CD14-positive monocyte (primary cell): ENCODE measurements at regions not wholly inside any gene's neighbourhood (a gene's known extent, or its start where the extent isn't known, plus 50 kb on each side); places are given as distances from the start of the nearest gene placed in this dataset.

ENCODE experiments used
- DNase-seq, 3 donors: peaks; one replicate each; pipeline ENCODE4 v3.0.0-alpha.2; 2011 to 2022
- H2AFZ ChIP-seq: 2 replicates; pipeline ENCODE4 v1.6.0; 2012; ENCODE audit warnings: mild to moderate bottlenecking, low read depth, low read length, inconsistent platforms; ENCODE audit not compliant: insufficient read depth, poor library complexity, severe bottlenecking
- H3K27ac ChIP-seq, 2 donors: 1 replicate in 1 of 2; 2 replicates in 1 of 2; pipeline ENCODE4 v1.5.1; 2012 to 2013; ENCODE audit warnings: low read length in 2 of 2, control low read depth in 1 of 2, inconsistent platforms in 1 of 2, low read depth in 1 of 2, mild to moderate bottlenecking in 1 of 2
- H3K27me3 ChIP-seq, 2 donors: one replicate each; pipeline versions ENCODE4 v1.6.0 to v1.6.1; 2011 to 2013; ENCODE audit warnings: low read length in 2 of 2; ENCODE audit not compliant: control insufficient read depth in 2 of 2, insufficient read depth in 2 of 2
- H3K36me3 ChIP-seq, 2 donors: replicated peaks in 1 of 2; 1 replicate in 1 of 2; 2 replicates in 1 of 2; pipeline versions ENCODE4 v1.5.1 to v1.6.1; 2012 to 2013; ENCODE audit warnings: low read length in 2 of 2, control low read depth in 1 of 2, inconsistent platforms in 1 of 2, mild to moderate bottlenecking in 1 of 2; ENCODE audit not compliant: insufficient read depth in 2 of 2, control insufficient read depth in 1 of 2
- H3K4me1 ChIP-seq, 2 donors: 1 replicate in 1 of 2; 2 replicates in 1 of 2; pipeline versions ENCODE4 v1.5.1 to v1.6.1; 2012 to 2013; ENCODE audit warnings: low read length in 2 of 2, control low read depth in 1 of 2, inconsistent platforms in 1 of 2, mild to moderate bottlenecking in 1 of 2, moderate library complexity in 1 of 2; ENCODE audit not compliant: insufficient read depth in 2 of 2, control insufficient read depth in 1 of 2
- H3K4me2 ChIP-seq: replicated peaks from 2 replicates; pipeline ENCODE3; 2012; ENCODE audit warnings: low read length, moderate library complexity, mild to moderate bottlenecking; ENCODE audit not compliant: poor library complexity, severe bottlenecking; ENCODE audit errors: extremely low read depth
- H3K4me3 ChIP-seq, 3 experiments: fragments of 200-600 bp in 1 of 3; sonication (generic) in 1 of 3; replicated peaks in 1 of 3; 1 replicate in 2 of 3; 2 replicates in 1 of 3; pipeline ENCODE4 v1.5.1; 2011 to 2013; ENCODE audit warnings: low read length in 3 of 3, mild to moderate bottlenecking in 3 of 3, control low read depth in 2 of 3, low read depth in 2 of 3, inconsistent platforms in 1 of 3, moderate library complexity in 1 of 3
- H3K79me2 ChIP-seq: 2 replicates; pipeline ENCODE4 v1.6.0; 2012; ENCODE audit warnings: mild to moderate bottlenecking, control low read depth, inconsistent platforms, low read length, moderate library complexity; ENCODE audit not compliant: insufficient read depth
- H3K9ac ChIP-seq: 2 replicates; pipeline ENCODE4 v1.6.0; 2017; ENCODE audit warnings: low read length, mild to moderate bottlenecking; ENCODE audit not compliant: insufficient read depth, poor library complexity, severe bottlenecking
- H3K9me3 ChIP-seq, 2 donors: replicated peaks in 1 of 2; 1 replicate in 1 of 2; 2 replicates in 1 of 2; pipeline versions ENCODE4 v1.5.1 to v1.6.1; 2012 to 2013; ENCODE audit warnings: low read length in 2 of 2, control low read depth in 1 of 2; ENCODE audit not compliant: control insufficient read depth in 1 of 2, insufficient read depth in 1 of 2
- H4K20me1 ChIP-seq: 2 replicates; pipeline ENCODE4 v1.6.0; 2012; ENCODE audit warnings: mild to moderate bottlenecking, low read length, control low read depth, moderate library complexity; ENCODE audit not compliant: insufficient read depth
- H3K27ac Mint-ChIP-seq, 7 donors: one replicate each; pipeline ENCODE4 v1.8.0; 2020; ENCODE audit warnings: mild to moderate bottlenecking in 7 of 7, mixed read lengths in 7 of 7, moderate library complexity in 6 of 7, inconsistent platforms in 2 of 7
- H3K27me3 Mint-ChIP-seq, 3 donors: one replicate each; pipeline ENCODE4 v1.8.0; 2021 to 2022; ENCODE audit warnings: low read depth in 3 of 3, mild to moderate bottlenecking in 3 of 3, mixed read lengths in 3 of 3, moderate library complexity in 3 of 3, inconsistent platforms in 1 of 3
- H3K36me3 Mint-ChIP-seq, 2 donors: one replicate each; pipeline ENCODE4 v1.8.0; 2020; ENCODE audit warnings: mixed read lengths in 2 of 2, inconsistent platforms in 1 of 2, mild to moderate bottlenecking in 1 of 2
- H3K4me1 Mint-ChIP-seq: one replicate; pipeline ENCODE4 v1.8.0; 2020; ENCODE audit warnings: mild to moderate bottlenecking, mixed read lengths
- H3K4me3 Mint-ChIP-seq, 2 donors: one replicate each; pipeline ENCODE4 v1.8.0; 2020; ENCODE audit warnings: mild to moderate bottlenecking in 2 of 2, mixed read lengths in 2 of 2, moderate library complexity in 1 of 2
- H3K9me3 Mint-ChIP-seq, 7 donors: one replicate each; pipeline ENCODE4 v1.8.0; 2020 to 2022; ENCODE audit warnings: mixed read lengths in 7 of 7, mild to moderate bottlenecking in 6 of 7, moderate library complexity in 6 of 7, inconsistent platforms in 2 of 7
- WGBS: methylation state at CpG from one replicate; pipeline ENCODE4 v1.1.5; 2013; ENCODE audit warnings: missing lambda C conversion rate; ENCODE audit not compliant: insufficient coverage; 5-methylcytosine and 5-hydroxymethylcytosine counted together
- intact Hi-C, 2 donors: fragments of 100-400 bp; cut with micrococcal nuclease; formaldehyde crosslinking; loops; one replicate each; pipeline versions ENCODE4 v1.15.0 to v1.15.1; 2023
- TF ChIP-seq, protein P1 (sequence below): fragments of 200-600 bp; IDR thresholded peaks from one replicate; pipeline ENCODE4 v1.8.0; 2022; ENCODE audit warnings: antibody characterized with exemption, mild to moderate bottlenecking

DNA sequence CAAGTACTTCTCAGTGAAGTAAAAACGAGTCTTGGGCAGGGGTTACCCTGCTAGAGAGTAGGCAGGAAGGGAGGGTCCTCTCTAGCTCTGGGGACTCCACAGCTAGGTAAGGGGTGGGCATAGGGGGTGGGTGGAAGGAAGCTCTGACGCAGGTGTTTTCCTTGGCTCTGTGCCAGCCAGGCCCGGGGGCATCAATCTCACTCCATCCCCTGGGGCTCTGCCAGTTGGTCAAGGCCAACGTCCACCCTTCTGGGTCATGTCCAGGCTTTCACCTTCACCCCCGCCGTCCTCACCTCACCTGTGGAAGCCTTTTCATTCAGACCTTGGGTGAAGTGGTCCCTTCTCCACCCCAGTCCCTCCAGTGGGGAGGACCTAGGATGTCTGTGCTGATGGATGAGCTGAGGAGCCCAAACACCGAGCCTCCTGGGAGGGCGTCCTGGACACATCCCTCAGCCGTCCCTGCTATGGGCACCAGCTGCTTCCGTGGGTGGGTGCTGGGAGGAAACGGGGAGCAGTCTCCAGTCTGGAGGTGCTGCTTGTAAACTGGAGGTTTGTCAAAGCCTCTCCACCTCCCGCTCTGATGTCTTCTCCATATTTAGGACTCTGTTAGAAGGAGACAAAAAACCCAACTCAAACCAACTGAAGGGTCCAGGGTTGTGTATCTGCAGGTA is 71.5 kb upstream of the SFSWAP start:
- Histone ChIP-seq H2AFZ (no peak overlapping the region), H3K4me1 (no peaks in the 10 kb centered on the region), H3K4me3 (no peak overlapping the region), H3K27me3 (peaks cover 0 to 4% of the 10 kb centered on the region in 2 donors), H3K79me2 (no peaks in the 10 kb centered on the region), H3K9ac (no peak overlapping the region), H3K36me3 (no peaks in the 10 kb centered on the region), H3K9me3 (peaks cover 0 to 3% of the 10 kb centered on the region in 2 donors), H3K4me2 (no peak overlapping the region), H4K20me1 (no peaks in the 10 kb centered on the region), H3K27ac (no peak overlapping the region)
- Mint-ChIP-seq H3K4me1 (no peaks in the 10 kb centered on the region), H3K27ac (no peak overlapping the region), H3K9me3 (peaks cover 0 to 4% (median 0%) of the 10 kb centered on the region in 7 donors), H3K36me3 (no peaks in the 10 kb centered on the region), H3K27me3 (peaks cover 17 to 32% (median 22%) of the 10 kb centered on the region in 3 donors), H3K4me3 (no peak overlapping the region)
- no peak for DNase-seq
- WGBS, result 73% methylated on average over 2 of the region's 12 CpGs
- intact Hi-C loops, result no loop called here
- TF ChIP-seq, protein P1, sequence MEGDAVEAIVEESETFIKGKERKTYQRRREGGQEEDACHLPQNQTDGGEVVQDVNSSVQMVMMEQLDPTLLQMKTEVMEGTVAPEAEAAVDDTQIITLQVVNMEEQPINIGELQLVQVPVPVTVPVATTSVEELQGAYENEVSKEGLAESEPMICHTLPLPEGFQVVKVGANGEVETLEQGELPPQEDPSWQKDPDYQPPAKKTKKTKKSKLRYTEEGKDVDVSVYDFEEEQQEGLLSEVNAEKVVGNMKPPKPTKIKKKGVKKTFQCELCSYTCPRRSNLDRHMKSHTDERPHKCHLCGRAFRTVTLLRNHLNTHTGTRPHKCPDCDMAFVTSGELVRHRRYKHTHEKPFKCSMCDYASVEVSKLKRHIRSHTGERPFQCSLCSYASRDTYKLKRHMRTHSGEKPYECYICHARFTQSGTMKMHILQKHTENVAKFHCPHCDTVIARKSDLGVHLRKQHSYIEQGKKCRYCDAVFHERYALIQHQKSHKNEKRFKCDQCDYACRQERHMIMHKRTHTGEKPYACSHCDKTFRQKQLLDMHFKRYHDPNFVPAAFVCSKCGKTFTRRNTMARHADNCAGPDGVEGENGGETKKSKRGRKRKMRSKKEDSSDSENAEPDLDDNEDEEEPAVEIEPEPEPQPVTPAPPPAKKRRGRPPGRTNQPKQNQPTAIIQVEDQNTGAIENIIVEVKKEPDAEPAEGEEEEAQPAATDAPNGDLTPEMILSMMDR, result no peak

GRCh38 chr12:131640525-131640924 is 70.4 kb upstream of the SFSWAP start:
- Histone ChIP-seq H4K20me1 (no peaks in the 10 kb centered on the region), H3K79me2 (no peaks in the 10 kb centered on the region), H3K36me3 (no peaks in the 10 kb centered on the region), H3K9ac (no peak overlapping the region), H3K4me1 (no peaks in the 10 kb centered on the region), H2AFZ (no peak overlapping the region), H3K27ac (no peak overlapping the region), H3K9me3 (peaks cover 0 to 3% of the 10 kb centered on the region in 2 donors), H3K4me2 (no peak overlapping the region), H3K27me3 (peaks cover 0 to 4% of the 10 kb centered on the region in 2 donors), H3K4me3 (no peak overlapping the region)
- no peaks in the 10 kb centered on the region for H3K4me1 Mint-ChIP-seq
- TF ChIP-seq, protein P1, result no peak
- peaks cover 0 to 4% (median 0%) of the 10 kb centered on the region in 7 donors for H3K9me3 Mint-ChIP-seq
- H3K27me3 Mint-ChIP-seq, result peaks cover 13 to 27% (median 18%) of the 10 kb centered on the region in 3 donors
- no peak for DNase-seq
- WGBS, result 85% methylated on average over 5 of the region's 7 CpGs
- H3K27ac Mint-ChIP-seq, result no peak overlapping the region
- H3K4me3 Mint-ChIP-seq, result no peak overlapping the region
- intact Hi-C loops, result loop anchor here in 1 of 2 donors (5.0 kb wide), 1 partner anchor 328 kb away; no protein-coding TSS in a partner anchor
- H3K36me3 Mint-ChIP-seq, result no peaks in the 10 kb centered on the region
